ENCODE measurements at regions not wholly inside any gene's neighbourhood (a gene's known extent, or its start where the extent isn't known, plus 50 kb on each side); places are given as distances from the start of the nearest gene placed in this dataset.

DNA sequence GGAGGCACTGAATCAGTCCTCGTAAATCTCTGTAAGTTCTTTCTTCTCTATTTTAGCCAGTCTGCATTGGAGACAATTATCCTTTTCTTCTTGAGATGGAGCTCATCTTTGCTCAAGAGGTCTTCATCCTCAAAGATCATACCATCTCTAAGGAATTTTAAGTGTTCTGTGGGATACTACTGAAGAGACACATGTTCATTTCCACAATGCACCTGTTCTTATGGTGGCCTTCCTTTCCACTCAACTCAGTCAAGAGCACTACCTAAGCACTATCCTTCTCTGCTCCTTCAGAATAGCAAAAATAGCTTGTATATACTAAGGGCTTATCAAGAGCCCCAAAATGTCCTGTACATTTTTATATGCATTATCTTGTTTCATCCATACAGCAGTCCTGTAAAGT is 214.0 kb downstream of the KLF5 start:
- TF ChIP-seq, protein P1, sequence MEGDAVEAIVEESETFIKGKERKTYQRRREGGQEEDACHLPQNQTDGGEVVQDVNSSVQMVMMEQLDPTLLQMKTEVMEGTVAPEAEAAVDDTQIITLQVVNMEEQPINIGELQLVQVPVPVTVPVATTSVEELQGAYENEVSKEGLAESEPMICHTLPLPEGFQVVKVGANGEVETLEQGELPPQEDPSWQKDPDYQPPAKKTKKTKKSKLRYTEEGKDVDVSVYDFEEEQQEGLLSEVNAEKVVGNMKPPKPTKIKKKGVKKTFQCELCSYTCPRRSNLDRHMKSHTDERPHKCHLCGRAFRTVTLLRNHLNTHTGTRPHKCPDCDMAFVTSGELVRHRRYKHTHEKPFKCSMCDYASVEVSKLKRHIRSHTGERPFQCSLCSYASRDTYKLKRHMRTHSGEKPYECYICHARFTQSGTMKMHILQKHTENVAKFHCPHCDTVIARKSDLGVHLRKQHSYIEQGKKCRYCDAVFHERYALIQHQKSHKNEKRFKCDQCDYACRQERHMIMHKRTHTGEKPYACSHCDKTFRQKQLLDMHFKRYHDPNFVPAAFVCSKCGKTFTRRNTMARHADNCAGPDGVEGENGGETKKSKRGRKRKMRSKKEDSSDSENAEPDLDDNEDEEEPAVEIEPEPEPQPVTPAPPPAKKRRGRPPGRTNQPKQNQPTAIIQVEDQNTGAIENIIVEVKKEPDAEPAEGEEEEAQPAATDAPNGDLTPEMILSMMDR (IDR thresholded peaks at IDR 0.05; ENCODE audit: low read length) = no peak
- TF ChIP-seq EZH2 (IDR thresholded peaks at IDR 0.05; ENCODE audit: borderline replicate concordance, low read length) = no peak
